NB4 (cell line): ENCODE measurements at regions not wholly inside any gene's neighbourhood (a gene's known extent, or its start where the extent isn't known, plus 50 kb on each side); places are given as distances from the start of the nearest gene placed in this dataset.

Source experiments
- DNase-seq: peaks from one replicate; pipeline ENCODE4 v3.0.0; 2010; ENCODE audit warnings: low read depth
- H3K4me3 ChIP-seq: one replicate; pipeline ENCODE4 v1.5.1; 2011; ENCODE audit warnings: mild to moderate bottlenecking, low read depth, low read length, moderate library complexity
- MAX ChIP-seq: IDR thresholded peaks from 2 replicates; pipeline ENCODE4 v1.6.1; 2011; ENCODE audit warnings: low read depth, low read length
- MYC ChIP-seq: IDR thresholded peaks from 2 replicates; pipeline ENCODE4 v1.6.1; 2011; ENCODE audit warnings: low read depth, low read length
- POLR2A ChIP-seq: IDR thresholded peaks from 2 replicates; pipeline ENCODE4 v1.6.1; 2011; ENCODE audit warnings: mild to moderate bottlenecking; ENCODE audit not compliant: insufficient read length; ENCODE audit errors: extremely low read depth
- TF ChIP-seq, protein P1 (sequence below): IDR thresholded peaks from one replicate; pipeline ENCODE4 v1.5.1; 2012; ENCODE audit warnings: low read depth, low read length

- DNase-seq: peak; percentile 8
These were observed 162.1 kb downstream of the CD8B2 start for GRCh38 chr2:106649306-106649705.

GRCh38 chr2:106653465-106653864 is 166.3 kb downstream of the CD8B2 start:
- TF ChIP-seq MYC: no peak
- TF ChIP-seq, protein P1, sequence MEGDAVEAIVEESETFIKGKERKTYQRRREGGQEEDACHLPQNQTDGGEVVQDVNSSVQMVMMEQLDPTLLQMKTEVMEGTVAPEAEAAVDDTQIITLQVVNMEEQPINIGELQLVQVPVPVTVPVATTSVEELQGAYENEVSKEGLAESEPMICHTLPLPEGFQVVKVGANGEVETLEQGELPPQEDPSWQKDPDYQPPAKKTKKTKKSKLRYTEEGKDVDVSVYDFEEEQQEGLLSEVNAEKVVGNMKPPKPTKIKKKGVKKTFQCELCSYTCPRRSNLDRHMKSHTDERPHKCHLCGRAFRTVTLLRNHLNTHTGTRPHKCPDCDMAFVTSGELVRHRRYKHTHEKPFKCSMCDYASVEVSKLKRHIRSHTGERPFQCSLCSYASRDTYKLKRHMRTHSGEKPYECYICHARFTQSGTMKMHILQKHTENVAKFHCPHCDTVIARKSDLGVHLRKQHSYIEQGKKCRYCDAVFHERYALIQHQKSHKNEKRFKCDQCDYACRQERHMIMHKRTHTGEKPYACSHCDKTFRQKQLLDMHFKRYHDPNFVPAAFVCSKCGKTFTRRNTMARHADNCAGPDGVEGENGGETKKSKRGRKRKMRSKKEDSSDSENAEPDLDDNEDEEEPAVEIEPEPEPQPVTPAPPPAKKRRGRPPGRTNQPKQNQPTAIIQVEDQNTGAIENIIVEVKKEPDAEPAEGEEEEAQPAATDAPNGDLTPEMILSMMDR: no peak
- no peak for TF ChIP-seq POLR2A
- TF ChIP-seq MAX: no peak

More at GRCh38 chr2:106649306-106649705, 162.1 kb downstream of the CD8B2 start:
- no peak overlapping the region for H3K4me3 ChIP-seq
- TF ChIP-seq POLR2A: no peak
- no peak for TF ChIP-seq MAX

GRCh38 chr2:106658616-106659015 is 171.5 kb downstream of the CD8B2 start:
- TF ChIP-seq MAX (no peak), MYC (no peak), POLR2A (no peak)
- TF ChIP-seq, protein P1: no peak
- DNase-seq: no peak
- H3K4me3 ChIP-seq: no peak overlapping the region

More at GRCh38 chr2:106653465-106653864, 166.3 kb downstream of the CD8B2 start:
- no peak overlapping the region for H3K4me3 ChIP-seq
- DNase-seq: no peak

DNA sequence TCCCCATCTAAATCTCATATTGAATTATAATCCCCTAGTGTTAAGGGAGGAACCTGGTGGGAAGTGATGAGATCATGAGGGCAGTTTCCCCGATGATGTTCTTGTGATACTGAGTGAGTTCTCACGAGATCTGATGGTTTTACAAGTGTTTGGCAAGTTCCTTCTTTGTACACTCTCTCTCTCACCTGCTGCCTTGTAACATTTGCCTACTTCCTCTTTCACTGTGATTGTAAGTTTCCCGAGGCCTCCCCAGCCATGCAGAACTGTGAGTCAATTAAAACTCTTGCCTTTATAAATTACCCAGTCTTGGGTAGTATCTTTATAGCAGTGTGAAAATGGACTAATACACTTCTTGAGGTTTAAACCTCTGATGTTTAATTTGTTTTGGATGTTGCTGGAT is 177.5 kb downstream of the CD8B2 start:
- TF ChIP-seq POLR2A (no peak), MAX (no peak), MYC (no peak)
- TF ChIP-seq, protein P1: no peak
- peak; percentile 54 for DNase-seq
- no peak overlapping the region for H3K4me3 ChIP-seq

DNA sequence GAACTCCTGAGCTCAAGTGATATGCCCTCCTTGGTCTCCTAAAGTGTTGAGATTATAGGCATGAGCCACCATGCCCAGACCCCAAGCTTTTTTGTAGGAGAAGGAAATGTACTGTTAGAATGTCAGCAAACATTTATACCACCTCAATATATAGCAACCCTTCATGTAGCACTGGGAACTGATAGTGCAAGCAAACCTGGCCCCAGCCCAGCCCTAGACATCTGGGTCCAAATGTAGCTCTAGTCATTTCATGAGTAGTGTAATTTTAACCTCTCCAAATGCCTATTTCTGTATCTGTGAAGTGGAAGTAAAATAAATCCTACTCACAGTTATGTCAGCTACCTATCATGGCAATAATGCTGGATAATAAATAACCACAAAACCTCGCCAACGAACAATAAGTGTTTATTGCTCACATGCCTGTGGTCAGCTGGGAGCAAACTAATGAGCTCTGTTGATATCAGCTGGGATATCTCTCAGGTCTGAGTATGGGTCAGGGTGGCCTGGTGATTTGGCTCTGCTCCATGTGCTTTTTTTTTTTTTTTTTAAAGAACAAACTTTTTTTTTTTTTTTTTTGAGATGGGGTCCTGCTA is 180.4 kb downstream of the CD8B2 start:
- TF ChIP-seq MYC: no peak
- TF ChIP-seq POLR2A: no peak
- no peak for TF ChIP-seq MAX
- TF ChIP-seq, protein P1: no peak
- no peak overlapping the region for H3K4me3 ChIP-seq
- DNase-seq: no peak

DNA sequence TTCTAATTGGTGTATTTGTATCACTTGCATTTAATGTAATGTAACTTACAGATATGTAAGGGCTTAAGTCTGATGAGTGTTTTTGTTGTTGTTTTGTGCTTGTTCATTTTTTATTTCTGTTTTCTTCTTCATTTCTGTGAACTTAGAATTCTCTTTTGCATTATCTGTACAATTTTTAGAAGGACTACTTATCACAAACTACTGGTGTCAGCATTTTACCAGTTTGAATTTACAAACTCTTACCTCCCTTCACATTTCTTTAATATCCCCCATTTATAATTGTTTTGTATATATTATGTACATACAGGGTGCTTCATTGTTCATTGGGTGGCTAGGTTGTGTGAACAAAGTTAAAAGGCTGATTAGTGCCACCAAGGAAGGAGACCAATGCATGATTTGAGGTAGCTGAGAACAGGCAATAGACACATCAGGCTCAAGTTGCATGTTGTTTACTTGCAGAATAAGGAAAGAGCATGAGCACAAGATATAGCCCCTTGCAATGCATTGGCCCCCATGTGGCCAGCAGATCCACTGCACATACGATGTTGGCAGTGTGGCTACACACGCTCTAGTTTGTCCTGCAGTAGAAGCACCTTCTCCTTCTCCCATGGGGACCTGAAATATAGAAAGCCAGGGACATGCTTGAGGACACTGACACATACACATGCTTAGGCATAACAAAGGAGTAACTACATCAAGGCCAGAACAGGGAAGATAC is 198.2 kb downstream of the CD8B2 start:
- H3K4me3 ChIP-seq: no peak overlapping the region
- peak; percentile 3 for DNase-seq
- TF ChIP-seq POLR2A: no peak
- TF ChIP-seq MAX: no peak
- TF ChIP-seq MYC: no peak
- TF ChIP-seq, protein P1: no peak
